ENCODE measurements at regions not wholly inside any gene's neighbourhood (a gene's known extent, or its start where the extent isn't known, plus 50 kb on each side); places are given as distances from the start of the nearest gene placed in this dataset.

DNA sequence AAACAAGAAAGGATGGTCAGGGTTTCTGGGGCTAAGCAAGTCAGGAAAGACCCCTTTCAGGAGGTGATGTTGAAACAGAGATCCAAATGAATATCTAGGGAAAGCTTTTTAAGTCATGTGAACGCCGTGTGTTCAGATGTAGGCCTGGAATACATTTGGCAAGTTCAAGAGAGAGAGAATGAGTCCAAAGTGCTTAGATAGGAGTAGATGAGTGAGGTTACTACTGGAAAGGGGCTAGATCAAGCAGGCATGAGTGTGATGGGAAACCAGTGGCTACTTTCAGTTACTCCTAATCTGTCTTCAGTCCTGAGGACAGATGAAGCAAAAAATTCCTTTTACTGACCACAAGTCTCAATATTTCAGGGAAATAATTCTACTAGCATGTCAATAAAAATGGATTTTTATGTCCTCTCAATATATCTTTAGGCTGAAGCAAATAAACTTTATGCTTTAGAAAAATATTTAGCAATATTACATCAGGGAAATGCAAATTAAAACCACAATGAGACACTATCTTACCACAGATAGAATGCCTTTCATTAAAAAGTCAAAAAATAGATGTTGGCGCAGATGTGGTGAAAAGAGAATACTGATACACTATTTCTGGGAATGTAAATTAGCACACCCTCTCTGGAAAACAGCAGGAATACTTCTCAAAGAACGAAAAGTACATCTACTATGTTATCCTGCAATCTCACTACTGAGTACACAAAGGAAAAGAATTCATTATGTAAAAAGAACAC is 1085.0 kb upstream of the TENM4 start:
- TF ChIP-seq POLR2AphosphoS5 (IDR thresholded peaks at IDR 0.05; ENCODE audit: insufficient read depth, low read depth, low read length) (no peak), EZH2 (IDR thresholded peaks at IDR 0.05; ENCODE audit: borderline replicate concordance, low read depth, low read length, severe bottlenecking) (no peak)
